Left ventricle myocardium inferior (tissue), 1 donor: ENCODE measurements at regions not wholly inside any gene's neighbourhood (a gene's known extent, or its start where the extent isn't known, plus 50 kb on each side); places are given as distances from the start of the nearest gene placed in this dataset.

Experiments used
- DNase-seq: peaks from one replicate; pipeline ENCODE4 v3.0.0-alpha.2; 2020
- H3K27ac ChIP-seq: fragments of 200-600 bp; replicated peaks from 2 replicates; pipeline ENCODE4 v1.8.0; 2021
- H3K27me3 ChIP-seq: fragments of 200-600 bp; 2 replicates; pipeline ENCODE4 v1.8.0; 2021; ENCODE audit warnings: low read depth
- H3K36me3 ChIP-seq: fragments of 200-600 bp; 2 replicates; pipeline ENCODE4 v1.8.0; 2021
- H3K4me1 ChIP-seq: fragments of 200-600 bp; 2 replicates; pipeline ENCODE4 v1.8.0; 2021
- H3K4me3 ChIP-seq: fragments of 200-600 bp; 2 replicates; pipeline ENCODE4 v1.8.0; 2021; ENCODE audit warnings: mild to moderate bottlenecking, moderate library complexity
- H3K9me3 ChIP-seq: fragments of 200-600 bp; replicated peaks from 2 replicates; pipeline ENCODE4 v1.8.0; 2021
- CTCF ChIP-seq: fragments of 200-600 bp; IDR thresholded peaks from 2 replicates; pipeline ENCODE4 v1.8.0; 2021; ENCODE audit warnings: antibody characterized with exemption, mild to moderate bottlenecking, borderline replicate concordance
- intact Hi-C: fragments of 100-400 bp; cut with micrococcal nuclease; formaldehyde crosslinking; loops from one replicate; pipeline ENCODE4 v1.11.0; 2022
- donor health status: DM: no; HTN: yes; CAD: no; lungs with severe emphysema.

GRCh38 chr4:177511611-177512010 lies 69.4 kb upstream of the AGA start:
- no peaks in the 10 kb centered on the region for H3K27me3 ChIP-seq
- H3K4me3 ChIP-seq, result no peak overlapping the region
- H3K27ac ChIP-seq, result no peak overlapping the region
- H3K36me3 ChIP-seq, result no peaks in the 10 kb centered on the region
- intact Hi-C loops, result no loop called here
- H3K4me1 ChIP-seq, result no peaks in the 10 kb centered on the region
- no peak for DNase-seq
- H3K9me3 ChIP-seq, result no peaks in the 10 kb centered on the region
- TF ChIP-seq CTCF, result no peak

GRCh38 chr4:177512646-177513045 lies 70.4 kb upstream of the AGA start:
- intact Hi-C loops, result no loop called here
- Histone ChIP-seq H3K9me3 (no peaks in the 10 kb centered on the region), H3K4me3 (no peak overlapping the region), H3K27me3 (no peaks in the 10 kb centered on the region), H3K36me3 (no peaks in the 10 kb centered on the region), H3K4me1 (no peaks in the 10 kb centered on the region), H3K27ac (no peak overlapping the region)
- no peak for DNase-seq
- no peak for TF ChIP-seq CTCF

- H3K9me3 ChIP-seq, result peaks cover 16% of the 10 kb centered on the region
- H3K4me3 ChIP-seq, result no peak overlapping the region
- no peak for DNase-seq
- no peaks in the 10 kb centered on the region for H3K4me1 ChIP-seq
- no peak for TF ChIP-seq CTCF
- H3K36me3 ChIP-seq, result no peaks in the 10 kb centered on the region
- intact Hi-C loops, result no loop called here
- no peak overlapping the region for H3K27ac ChIP-seq
- H3K27me3 ChIP-seq, result no peaks in the 10 kb centered on the region
Observed at GRCh38 chr4:177517862-177518261, 75.6 kb upstream of the AGA start.

GRCh38 chr4:177519481-177520260 lies 77.4 kb upstream of the AGA start:
- peaks cover 20% of the 10 kb centered on the region for H3K9me3 ChIP-seq
- no peak for TF ChIP-seq CTCF
- no peak overlapping the region for H3K27ac ChIP-seq
- intact Hi-C loops, result no loop called here
- DNase-seq, result no peak
- H3K4me3 ChIP-seq, result no peak overlapping the region
- no peaks in the 10 kb centered on the region for H3K36me3 ChIP-seq
- no peaks in the 10 kb centered on the region for H3K27me3 ChIP-seq
- no peaks in the 10 kb centered on the region for H3K4me1 ChIP-seq

- H3K27ac ChIP-seq, result no peak overlapping the region
- intact Hi-C loops, result no loop called here
- TF ChIP-seq CTCF, result no peak
Observed at GRCh38 chr4:177528620-177529019, 86.4 kb upstream of the AGA start.

More at GRCh38 chr4:177528620-177529019, 86.4 kb upstream of the AGA start:
- no peak for DNase-seq
- H3K4me1 ChIP-seq, result no peaks in the 10 kb centered on the region
- H3K9me3 ChIP-seq, result no peaks in the 10 kb centered on the region
- H3K36me3 ChIP-seq, result no peaks in the 10 kb centered on the region
- no peaks in the 10 kb centered on the region for H3K27me3 ChIP-seq
- H3K4me3 ChIP-seq, result no peak overlapping the region
